DMS79 treated with DMSO at 0.1 percent for 48 hours (cell line): ENCODE measurements at regions not wholly inside any gene's neighbourhood (a gene's known extent, or its start where the extent isn't known, plus 50 kb on each side); places are given as distances from the start of the nearest gene placed in this dataset.
A peak's percentile ranks its signal among the peaks of the same experiment; 100 is the strongest.
"Not testable (repeated sequence)": the region's sequence is repeated elsewhere in the genome, so short reads cannot be mapped to it uniquely, and the experiment has no call there.

Source experiments
- DNase-seq: peaks from one replicate; lab custom pipeline; 2025; lab: John Stamatoyannopoulos, UW

- DNase-seq: peak; percentile 42
These were observed 85.4 kb upstream of the RALY start for GRCh38 chr20:33908336-33908735.

GRCh38 chr20:33908868-33909267 is 84.8 kb upstream of the RALY start:
- no peak for DNase-seq

GRCh38 chr20:33909331-33909921 is 84.3 kb upstream of the RALY start:
- DNase-seq: peak; percentile 92

- peak; percentile 38 for DNase-seq
These were observed 83.7 kb upstream of the RALY start for GRCh38 chr20:33910056-33910455.

- no peak for DNase-seq
These were observed 83.0 kb upstream of the RALY start for GRCh38 chr20:33910529-33911327.

GRCh38 chr20:33914919-33915318 is 78.8 kb upstream of the RALY start:
- DNase-seq: peak; percentile 5

GRCh38 chr20:33915726-33916331 is 77.9 kb upstream of the RALY start:
- no peak for DNase-seq

- DNase-seq: no peak
These were observed 76.9 kb upstream of the RALY start for GRCh38 chr20:33916768-33917167.

GRCh38 chr20:33917831-33918525 is 75.7 kb upstream of the RALY start:
- DNase-seq: no peak

- DNase-seq: no peak
These were observed 75.0 kb upstream of the RALY start for GRCh38 chr20:33918662-33919061.

- no peak for DNase-seq
These were observed 74.1 kb upstream of the RALY start for GRCh38 chr20:33919653-33920052.

- DNase-seq: no peak
These were observed 71.5 kb upstream of the RALY start for GRCh38 chr20:33922224-33922623.

GRCh38 chr20:33923740-33924139 is 70.0 kb upstream of the RALY start:
- DNase-seq: no peak

- no peak for DNase-seq
These were observed 67.8 kb upstream of the RALY start for GRCh38 chr20:33925867-33926266.

- no peak for DNase-seq
These were observed 67.3 kb upstream of the RALY start for GRCh38 chr20:33926425-33926824.

- DNase-seq: no peak
These were observed 66.0 kb upstream of the RALY start for GRCh38 chr20:33927724-33928123.

- no peak for DNase-seq
These were observed 63.8 kb upstream of the RALY start for GRCh38 chr20:33929917-33930316.

GRCh38 chr20:33933469-33933909 is 60.2 kb upstream of the RALY start:
- no peak for DNase-seq

- DNase-seq: no peak
These were observed 57.1 kb upstream of the RALY start for GRCh38 chr20:33936656-33937055.

- DNase-seq: not testable (repeated sequence)
These were observed 54.7 kb upstream of the RALY start for GRCh38 chr20:33939031-33939430.

- no peak for DNase-seq
These were observed 53.0 kb upstream of the RALY start for GRCh38 chr20:33940666-33941065.
